Breast epithelium (tissue), 4 donors: ENCODE measurements at regions not wholly inside any gene's neighbourhood (a gene's known extent, or its start where the extent isn't known, plus 50 kb on each side); places are given as distances from the start of the nearest gene placed in this dataset.

ENCODE experiments used
- DNase-seq, 2 donors: peaks; one replicate each; pipeline ENCODE4 v3.0.0-alpha.2; 2019; ENCODE audit warnings: low spot score in 2 of 2
- H3K27ac ChIP-seq, 2 donors: fragments of 200-600 bp; sonication (generic) in 1 of 2; one replicate each; pipeline ENCODE4 v1.5.1; 2016 to 2019; ENCODE audit warnings: mild to moderate bottlenecking in 1 of 2
- H3K27me3 ChIP-seq, 2 donors: fragments of 200-600 bp; sonication (generic) in 1 of 2; one replicate each; pipeline versions ENCODE4 v1.5.1 to v1.6.0; 2017 to 2019; ENCODE audit warnings: control low read depth in 1 of 2, mild to moderate bottlenecking in 1 of 2
- H3K36me3 ChIP-seq: fragments of 200-600 bp; one replicate; pipeline ENCODE4 v1.5.1; 2019
- H3K4me1 ChIP-seq, 2 donors: fragments of 200-600 bp; sonication (generic); one replicate each; pipeline ENCODE4 v1.5.1; 2016 to 2019; ENCODE audit warnings: control low read depth in 1 of 2
- H3K4me3 ChIP-seq, 3 donors: fragments of 200-600 bp; sonication (generic); 1 replicate in 2 of 3; 2 replicates in 1 of 3; pipeline ENCODE4 v1.5.1; 2016 to 2019; ENCODE audit warnings: mild to moderate bottlenecking in 3 of 3, moderate library complexity in 2 of 3
- H3K9me3 ChIP-seq, 2 donors: fragments of 200-600 bp; sonication (generic) in 1 of 2; one replicate each; pipeline ENCODE4 v1.5.1; 2016 to 2019; ENCODE audit warnings: control low read depth in 1 of 2
- POLR2A ChIP-seq: fragments of 450-650 bp; IDR thresholded peaks from one replicate; pipeline ENCODE4 v1.6.1; 2016; ENCODE audit warnings: antibody characterized with exemption, mild to moderate bottlenecking, moderate library complexity
- POLR2AphosphoS5 ChIP-seq, 3 donors: sonication (generic); formaldehyde crosslinking; IDR thresholded peaks; one replicate each; pipeline ENCODE4 v1.6.1; 2017; ENCODE audit warnings: antibody characterized with exemption in 3 of 3
- intact Hi-C: fragments of 100-400 bp; cut with DNase I; formaldehyde crosslinking; loops from one replicate; pipeline ENCODE4 v1.15.1; 2023; ENCODE audit warnings: low total_unique reads
- TF ChIP-seq, protein P1 (sequence below), 3 donors: fragments of 450-650 bp; IDR thresholded peaks; one replicate each; pipeline ENCODE4 v1.5.1; 2016 to 2017; ENCODE audit warnings: antibody characterized with exemption in 3 of 3, mild to moderate bottlenecking in 3 of 3, moderate library complexity in 3 of 3

DNA sequence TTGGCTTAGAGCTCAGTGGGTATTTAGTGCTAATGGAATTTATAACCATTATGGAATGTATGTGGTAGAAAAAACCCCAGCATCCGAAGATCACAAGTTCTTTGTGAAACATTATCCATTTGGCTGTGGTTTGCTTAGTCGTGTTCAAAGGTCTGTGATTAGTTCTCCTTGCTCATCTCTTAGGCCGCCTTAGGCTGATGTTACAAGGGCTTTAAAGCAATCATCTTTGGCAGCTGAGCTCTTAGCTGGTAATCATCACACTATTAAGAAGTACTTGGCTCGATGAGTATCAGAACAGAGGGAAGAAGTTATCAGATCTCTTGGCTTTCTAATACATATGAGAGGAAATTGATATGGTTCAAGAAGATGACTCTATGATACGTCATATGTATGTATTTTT is 124.1 kb upstream of the E2F7 start:
- no peak overlapping the region for H3K27ac ChIP-seq
- TF ChIP-seq POLR2A (no peak), POLR2AphosphoS5 (IDR thresholded peaks at IDR 0.05) (no peak)
- TF ChIP-seq, protein P1, sequence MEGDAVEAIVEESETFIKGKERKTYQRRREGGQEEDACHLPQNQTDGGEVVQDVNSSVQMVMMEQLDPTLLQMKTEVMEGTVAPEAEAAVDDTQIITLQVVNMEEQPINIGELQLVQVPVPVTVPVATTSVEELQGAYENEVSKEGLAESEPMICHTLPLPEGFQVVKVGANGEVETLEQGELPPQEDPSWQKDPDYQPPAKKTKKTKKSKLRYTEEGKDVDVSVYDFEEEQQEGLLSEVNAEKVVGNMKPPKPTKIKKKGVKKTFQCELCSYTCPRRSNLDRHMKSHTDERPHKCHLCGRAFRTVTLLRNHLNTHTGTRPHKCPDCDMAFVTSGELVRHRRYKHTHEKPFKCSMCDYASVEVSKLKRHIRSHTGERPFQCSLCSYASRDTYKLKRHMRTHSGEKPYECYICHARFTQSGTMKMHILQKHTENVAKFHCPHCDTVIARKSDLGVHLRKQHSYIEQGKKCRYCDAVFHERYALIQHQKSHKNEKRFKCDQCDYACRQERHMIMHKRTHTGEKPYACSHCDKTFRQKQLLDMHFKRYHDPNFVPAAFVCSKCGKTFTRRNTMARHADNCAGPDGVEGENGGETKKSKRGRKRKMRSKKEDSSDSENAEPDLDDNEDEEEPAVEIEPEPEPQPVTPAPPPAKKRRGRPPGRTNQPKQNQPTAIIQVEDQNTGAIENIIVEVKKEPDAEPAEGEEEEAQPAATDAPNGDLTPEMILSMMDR (IDR thresholded peaks at IDR 0.05) = no peak
- intact Hi-C loops = loop anchor here (10.0 kb wide), 1 partner anchor 1785 kb away; no protein-coding TSS in a partner anchor
- H3K4me3 ChIP-seq = no peak overlapping the region
- H3K27me3 ChIP-seq = no peaks in the 10 kb centered on the region
- H3K36me3 ChIP-seq = no peaks in the 10 kb centered on the region
- no peaks in the 10 kb centered on the region for H3K4me1 ChIP-seq
- DNase-seq = no peak
- H3K9me3 ChIP-seq = no peaks in the 10 kb centered on the region

DNA sequence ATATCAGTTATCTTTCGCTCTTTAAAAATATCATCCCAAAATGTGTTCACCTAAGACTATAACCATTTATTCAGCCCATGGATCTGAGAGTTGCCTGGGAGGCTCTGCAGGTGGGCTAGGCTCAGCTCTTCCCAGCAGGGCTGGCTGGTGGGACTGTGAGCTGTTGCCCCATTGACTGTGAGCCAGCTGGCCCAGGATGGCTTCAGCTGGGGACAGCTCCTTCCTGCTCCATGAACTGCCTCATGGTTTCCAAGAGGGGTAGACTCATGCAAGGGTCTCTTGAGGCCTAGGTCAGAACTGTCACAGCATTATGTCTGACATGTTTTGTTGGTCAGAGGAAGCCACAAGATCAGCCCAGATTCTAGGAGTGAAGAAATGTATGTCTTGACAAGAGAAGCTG is 114.1 kb upstream of the E2F7 start:
- intact Hi-C loops = no loop called here
- Histone ChIP-seq H3K27me3 (no peaks in the 10 kb centered on the region), H3K36me3 (no peaks in the 10 kb centered on the region), H3K27ac (no peak overlapping the region), H3K4me1 (no peaks in the 10 kb centered on the region), H3K4me3 (no peak overlapping the region), H3K9me3 (no peaks in the 10 kb centered on the region)
- DNase-seq = no peak
- no peak for TF ChIP-seq POLR2A
- no peak for TF ChIP-seq POLR2AphosphoS5 (IDR thresholded peaks at IDR 0.05)
- TF ChIP-seq, protein P1 (IDR thresholded peaks at IDR 0.05) = no peak

DNA sequence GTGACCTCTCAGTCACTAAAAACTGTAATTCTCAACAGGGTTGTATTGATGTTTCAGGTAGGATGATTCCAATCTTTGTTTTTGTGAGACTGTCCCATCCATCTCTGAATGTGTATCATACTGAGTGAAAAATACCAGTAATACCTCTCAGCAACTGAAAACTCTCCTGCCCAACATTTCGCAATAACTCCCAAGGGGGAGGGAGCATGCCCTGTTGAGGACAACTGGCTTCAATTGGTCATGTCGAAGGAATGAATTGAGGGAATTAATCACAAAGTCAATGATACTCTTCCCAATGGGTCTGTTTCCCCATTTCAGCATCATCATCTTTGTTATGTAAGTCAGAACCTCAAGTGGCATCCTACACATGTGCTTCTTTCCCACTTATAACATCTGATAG is 102.4 kb upstream of the E2F7 start:
- intact Hi-C loops = no loop called here
- Histone ChIP-seq H3K27ac (no peak overlapping the region), H3K36me3 (no peaks in the 10 kb centered on the region), H3K9me3 (no peaks in the 10 kb centered on the region), H3K4me3 (no peak overlapping the region), H3K4me1 (no peaks in the 10 kb centered on the region), H3K27me3 (no peaks in the 10 kb centered on the region)
- no peak for DNase-seq
- TF ChIP-seq POLR2A (no peak), POLR2AphosphoS5 (IDR thresholded peaks at IDR 0.05) (no peak)
- TF ChIP-seq, protein P1 (IDR thresholded peaks at IDR 0.05) = no peak

DNA sequence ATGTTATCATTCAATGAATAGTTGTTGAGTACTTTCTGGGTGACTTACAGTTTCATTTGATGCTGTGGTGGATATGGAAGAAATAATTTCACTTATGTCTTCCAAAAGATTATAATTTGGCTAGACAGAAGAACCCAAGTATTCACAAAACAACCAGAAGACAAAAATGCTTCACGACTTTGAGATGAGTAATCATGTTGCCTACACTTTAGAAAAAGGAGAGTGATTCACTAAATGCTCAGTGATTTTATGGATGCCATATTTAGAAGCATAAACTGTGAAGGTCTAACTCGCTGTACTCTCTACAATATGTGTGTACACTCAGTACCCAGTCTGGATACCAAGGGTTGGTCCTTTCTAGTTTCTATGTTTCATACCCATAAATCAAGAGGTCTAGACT is 101.3 kb upstream of the E2F7 start:
- Histone ChIP-seq H3K4me3 (no peak overlapping the region), H3K9me3 (no peaks in the 10 kb centered on the region), H3K27me3 (no peaks in the 10 kb centered on the region), H3K36me3 (no peaks in the 10 kb centered on the region), H3K4me1 (no peaks in the 10 kb centered on the region), H3K27ac (no peak overlapping the region)
- DNase-seq = no peak
- TF ChIP-seq, protein P1 (IDR thresholded peaks at IDR 0.05) = no peak
- TF ChIP-seq POLR2AphosphoS5 (IDR thresholded peaks at IDR 0.05) (no peak), POLR2A (no peak)
- intact Hi-C loops = no loop called here

DNA sequence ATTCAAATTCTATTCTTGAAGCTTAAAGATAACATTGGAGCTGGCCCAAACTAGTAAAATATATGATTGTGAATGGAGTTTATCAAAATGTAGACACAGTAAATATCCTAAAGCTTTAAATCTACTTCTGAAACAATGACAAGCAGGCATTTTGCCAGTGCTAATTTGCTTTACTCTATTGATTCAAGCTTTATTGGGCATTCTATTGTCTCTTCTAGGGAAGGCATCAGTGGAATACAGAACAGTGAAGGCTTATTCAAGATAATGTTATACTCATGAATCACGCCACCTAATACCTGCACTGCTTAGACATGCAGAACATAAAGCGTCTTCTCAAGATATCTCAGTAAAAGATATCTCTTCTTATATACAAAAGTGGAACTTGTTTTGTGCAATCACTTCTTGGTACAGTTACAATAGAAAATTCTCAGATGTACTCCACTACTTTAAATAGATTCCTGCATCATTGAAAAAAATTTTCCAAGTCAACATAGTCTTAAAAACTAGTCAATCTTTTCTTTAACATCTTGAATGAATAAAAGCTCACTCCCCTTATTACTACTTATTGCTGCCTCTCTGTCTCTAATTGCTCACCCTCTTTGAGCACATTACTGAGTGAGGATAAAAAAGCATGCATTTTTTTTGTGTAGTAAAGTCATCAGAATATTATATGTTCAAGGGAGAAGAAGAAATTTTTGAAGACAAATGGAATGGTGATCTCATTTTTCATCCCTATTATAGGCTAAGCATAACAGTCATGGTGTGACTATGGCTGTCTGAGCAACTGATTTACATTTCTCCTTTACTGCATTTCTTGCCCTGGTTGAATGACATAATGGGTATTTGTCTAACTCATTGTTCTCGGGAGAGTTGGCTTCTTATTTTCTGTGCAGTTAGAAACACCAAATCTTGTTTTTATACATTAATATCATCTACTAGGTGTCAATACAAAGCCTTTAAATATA is 98.0 kb upstream of the E2F7 start:
- Histone ChIP-seq H3K9me3 (no peaks in the 10 kb centered on the region), H3K4me3 (no peak overlapping the region), H3K4me1 (no peaks in the 10 kb centered on the region), H3K27ac (no peak overlapping the region), H3K27me3 (no peaks in the 10 kb centered on the region), H3K36me3 (no peaks in the 10 kb centered on the region)
- intact Hi-C loops = no loop called here
- DNase-seq = no peak
- TF ChIP-seq, protein P1 (IDR thresholded peaks at IDR 0.05) = no peak
- TF ChIP-seq POLR2AphosphoS5 (IDR thresholded peaks at IDR 0.05) = no peak
- no peak for TF ChIP-seq POLR2A
